K562 (cell line): ENCODE measurements at regions not wholly inside any gene's neighbourhood (a gene's known extent, or its start where the extent isn't known, plus 50 kb on each side); places are given as distances from the start of the nearest gene placed in this dataset.

Experiments
- MAFK ChIP-seq: IDR thresholded peaks from 2 replicates; pipeline ENCODE4 v1.6.1; 2011; ENCODE audit warnings: low read length, improper control_type of control experiment
- VEZF1 ChIP-seq: fragments of 200-800 bp; sonication (Bioruptor generic); IDR thresholded peaks from 2 replicates; pipeline ENCODE4 v1.6.1; 2017; ENCODE audit warnings: missing genetic modification characterization, missing compliant biosample characterization
- ZNF318 ChIP-seq, 2 experiments: fragments of 450-650 bp; IDR thresholded peaks; 2 replicates each; pipeline ENCODE4 v1.6.1; 2016; ENCODE audit warnings: mild to moderate bottlenecking in 2 of 2, borderline replicate concordance in 1 of 2, low read depth in 1 of 2, moderate library complexity in 1 of 2
- TF ChIP-seq, protein P1 (sequence below): fragments of 450-650 bp; IDR thresholded peaks from 2 replicates; pipeline ENCODE4 v1.6.1; 2016; ENCODE audit warnings: low read depth
- TF ChIP-seq, protein P2 (sequence below): fragments of 250-450 bp; sonication (Bioruptor Pico); IDR thresholded peaks from 2 replicates; pipeline ENCODE4 v1.8.0; 2021; ENCODE audit warnings: borderline replicate concordance, mild to moderate bottlenecking, moderate library complexity; ENCODE audit not compliant: poor library complexity, severe bottlenecking

- TF ChIP-seq, protein P1, sequence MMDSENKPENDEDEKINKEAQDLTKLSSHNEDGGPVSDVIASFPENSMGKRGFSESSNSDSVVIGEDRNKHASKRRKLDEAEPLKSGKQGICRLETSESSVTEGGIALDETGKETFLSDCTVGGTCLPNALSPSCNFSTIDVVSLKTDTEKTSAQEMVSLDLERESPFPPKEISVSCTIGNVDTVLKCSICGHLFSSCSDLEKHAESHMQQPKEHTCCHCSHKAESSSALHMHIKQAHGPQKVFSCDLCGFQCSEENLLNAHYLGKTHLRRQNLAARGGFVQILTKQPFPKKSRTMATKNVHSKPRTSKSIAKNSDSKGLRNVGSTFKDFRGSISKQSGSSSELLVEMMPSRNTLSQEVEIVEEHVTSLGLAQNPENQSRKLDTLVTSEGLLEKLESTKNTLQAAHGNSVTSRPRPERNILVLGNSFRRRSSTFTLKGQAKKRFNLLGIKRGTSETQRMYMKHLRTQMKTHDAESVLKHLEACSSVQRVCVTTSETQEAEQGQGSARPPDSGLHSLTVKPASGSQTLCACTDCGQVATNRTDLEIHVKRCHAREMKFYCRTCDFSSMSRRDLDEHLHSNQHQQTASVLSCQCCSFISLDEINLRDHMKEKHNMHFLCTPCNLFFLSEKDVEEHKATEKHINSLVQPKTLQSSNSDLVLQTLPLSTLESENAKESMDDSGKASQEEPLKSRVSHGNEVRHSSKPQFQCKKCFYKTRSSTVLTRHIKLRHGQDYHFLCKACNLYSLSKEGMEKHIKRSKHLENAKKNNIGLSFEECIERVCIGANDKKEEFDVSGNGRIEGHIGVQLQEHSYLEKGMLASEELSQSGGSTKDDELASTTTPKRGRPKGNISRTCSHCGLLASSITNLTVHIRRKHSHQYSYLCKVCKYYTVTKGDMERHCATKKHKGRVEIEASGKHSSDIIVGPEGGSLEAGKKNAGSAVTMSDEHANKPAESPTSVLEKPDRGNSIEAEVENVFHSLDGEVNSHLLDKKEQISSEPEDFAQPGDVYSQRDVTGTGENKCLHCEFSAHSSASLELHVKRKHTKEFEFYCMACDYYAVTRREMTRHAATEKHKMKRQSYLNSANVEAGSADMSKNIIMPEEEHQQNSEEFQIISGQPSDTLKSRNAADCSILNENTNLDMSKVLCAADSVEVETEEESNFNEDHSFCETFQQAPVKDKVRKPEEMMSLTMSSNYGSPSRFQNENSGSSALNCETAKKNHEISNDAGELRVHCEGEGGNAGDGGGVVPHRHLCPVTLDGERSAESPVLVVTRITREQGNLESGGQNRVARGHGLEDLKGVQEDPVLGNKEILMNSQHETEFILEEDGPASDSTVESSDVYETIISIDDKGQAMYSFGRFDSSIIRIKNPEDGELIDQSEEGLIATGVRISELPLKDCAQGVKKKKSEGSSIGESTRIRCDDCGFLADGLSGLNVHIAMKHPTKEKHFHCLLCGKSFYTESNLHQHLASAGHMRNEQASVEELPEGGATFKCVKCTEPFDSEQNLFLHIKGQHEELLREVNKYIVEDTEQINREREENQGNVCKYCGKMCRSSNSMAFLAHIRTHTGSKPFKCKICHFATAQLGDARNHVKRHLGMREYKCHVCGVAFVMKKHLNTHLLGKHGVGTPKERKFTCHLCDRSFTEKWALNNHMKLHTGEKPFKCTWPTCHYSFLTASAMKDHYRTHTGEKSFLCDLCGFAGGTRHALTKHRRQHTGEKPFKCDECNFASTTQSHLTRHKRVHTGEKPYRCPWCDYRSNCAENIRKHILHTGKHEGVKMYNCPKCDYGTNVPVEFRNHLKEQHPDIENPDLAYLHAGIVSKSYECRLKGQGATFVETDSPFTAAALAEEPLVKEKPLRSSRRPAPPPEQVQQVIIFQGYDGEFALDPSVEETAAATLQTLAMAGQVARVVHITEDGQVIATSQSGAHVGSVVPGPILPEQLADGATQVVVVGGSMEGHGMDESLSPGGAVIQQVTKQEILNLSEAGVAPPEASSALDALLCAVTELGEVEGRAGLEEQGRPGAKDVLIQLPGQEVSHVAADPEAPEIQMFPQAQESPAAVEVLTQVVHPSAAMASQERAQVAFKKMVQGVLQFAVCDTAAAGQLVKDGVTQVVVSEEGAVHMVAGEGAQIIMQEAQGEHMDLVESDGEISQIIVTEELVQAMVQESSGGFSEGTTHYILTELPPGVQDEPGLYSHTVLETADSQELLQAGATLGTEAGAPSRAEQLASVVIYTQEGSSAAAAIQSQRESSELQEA = no peak
- TF ChIP-seq ZNF318 (IDR thresholded peaks at IDR 0.05; ENCODE audit: borderline replicate concordance in 1 of 2, low read depth in 1 of 2) (no peak), VEZF1 (CRISPR knock-in tag) (no peak), MAFK (no peak)
- TF ChIP-seq, protein P2, sequence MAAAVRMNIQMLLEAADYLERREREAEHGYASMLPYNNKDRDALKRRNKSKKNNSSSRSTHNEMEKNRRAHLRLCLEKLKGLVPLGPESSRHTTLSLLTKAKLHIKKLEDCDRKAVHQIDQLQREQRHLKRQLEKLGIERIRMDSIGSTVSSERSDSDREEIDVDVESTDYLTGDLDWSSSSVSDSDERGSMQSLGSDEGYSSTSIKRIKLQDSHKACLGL (CRISPR knock-in tag) = no peak
Measured at GRCh38 chr10:20958764-20959163, 61.7 kb upstream of the NEBL start (continued).
